ENCODE measurements at regions not wholly inside any gene's neighbourhood (a gene's known extent, or its start where the extent isn't known, plus 50 kb on each side); places are given as distances from the start of the nearest gene placed in this dataset.

DNA sequence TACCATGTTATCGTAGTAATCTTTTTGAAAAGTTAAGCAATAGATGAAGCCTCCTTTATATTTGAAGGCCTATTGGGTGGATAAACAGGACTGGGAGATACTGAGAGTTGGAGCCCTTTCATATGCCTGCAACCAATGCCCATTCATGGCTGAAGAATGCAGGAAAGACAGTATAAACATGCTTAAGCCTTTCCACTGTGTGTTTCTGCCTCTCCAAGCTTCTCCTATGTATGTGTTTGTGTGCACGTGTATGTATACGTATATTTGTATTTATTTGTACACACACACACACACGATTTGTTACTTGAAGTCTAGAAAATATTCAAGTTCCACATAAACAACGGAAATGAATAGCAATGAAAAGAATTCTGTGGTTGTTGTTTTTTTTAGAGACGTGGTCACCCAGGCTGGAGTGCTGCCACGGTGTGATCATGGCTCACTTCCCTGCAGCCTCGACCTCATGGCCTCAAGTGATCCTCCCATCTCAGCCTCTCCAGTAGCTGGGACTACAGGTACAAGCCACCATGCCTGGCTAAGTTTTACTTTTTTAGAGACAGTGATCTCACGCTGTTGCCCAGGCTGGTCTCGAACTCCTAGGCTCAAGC lies 1453.5 kb downstream of the AACS start:
- DNase-seq (ENCODE audit: low spot score), result no peak

DNA sequence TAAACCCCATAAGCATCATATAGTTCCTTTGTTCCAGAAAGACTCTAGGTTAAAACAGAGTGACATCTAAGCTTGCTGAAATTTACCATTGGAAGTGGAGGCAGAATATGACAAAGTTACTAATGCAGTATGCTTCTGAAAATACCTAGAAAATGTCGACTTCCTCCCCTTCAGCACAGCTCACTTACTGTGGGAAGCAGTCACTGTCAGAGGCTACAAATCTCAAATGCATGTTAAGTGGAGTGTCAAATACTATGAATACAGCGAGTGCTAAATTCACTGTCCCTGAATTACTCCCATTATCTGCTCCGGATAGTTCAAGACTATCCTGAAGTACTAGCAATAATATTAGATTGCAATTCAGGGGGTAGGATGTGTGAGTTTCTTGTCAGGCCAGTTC lies 1454.6 kb downstream of the AACS start:
- no peak for DNase-seq (ENCODE audit: low spot score)

GRCh38 chr12:126523891-126524290 lies 1458.7 kb downstream of the AACS start:
- DNase-seq (ENCODE audit: low spot score), result no peak

DNA sequence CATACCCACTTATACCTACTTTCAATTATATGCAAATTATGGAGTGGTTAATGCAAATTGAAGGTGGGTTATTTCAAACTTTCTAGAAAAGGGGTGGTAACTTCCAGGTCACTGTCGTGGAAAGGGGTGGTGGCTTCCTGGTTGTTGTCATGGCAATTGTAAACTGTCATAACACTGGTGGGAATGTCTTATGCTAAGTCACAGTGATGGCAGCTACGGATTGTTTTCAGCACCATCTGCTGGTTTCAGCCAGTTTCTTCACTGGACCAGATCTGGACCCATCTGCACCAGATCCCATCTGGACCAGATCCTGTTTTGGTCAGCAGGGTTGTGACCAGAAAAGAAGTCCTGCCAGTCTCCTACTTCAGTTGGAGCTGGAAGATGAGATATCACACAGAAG lies 1469.3 kb downstream of the AACS start:
- DNase-seq (ENCODE audit: low spot score), result no peak

DNA sequence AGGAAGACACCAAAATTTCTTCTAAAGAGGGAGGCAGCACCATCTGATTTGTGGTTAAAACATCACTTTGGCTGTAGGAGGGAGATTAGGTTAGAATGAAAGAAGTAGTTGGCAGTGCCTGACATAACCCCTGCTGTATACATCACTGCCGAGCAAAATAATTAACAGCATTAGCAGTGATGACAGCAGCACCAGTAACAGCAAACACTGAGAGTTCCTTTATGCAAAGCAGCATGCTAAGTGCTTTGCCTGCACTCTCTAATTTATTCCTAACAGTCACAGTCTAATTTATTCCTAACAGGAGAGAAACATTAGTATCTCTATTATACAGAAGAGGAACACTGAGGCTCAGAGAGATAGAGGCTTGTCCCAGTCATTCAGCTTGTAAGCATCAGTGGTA lies 1469.7 kb downstream of the AACS start:
- DNase-seq (ENCODE audit: low spot score), result no peak

DNA sequence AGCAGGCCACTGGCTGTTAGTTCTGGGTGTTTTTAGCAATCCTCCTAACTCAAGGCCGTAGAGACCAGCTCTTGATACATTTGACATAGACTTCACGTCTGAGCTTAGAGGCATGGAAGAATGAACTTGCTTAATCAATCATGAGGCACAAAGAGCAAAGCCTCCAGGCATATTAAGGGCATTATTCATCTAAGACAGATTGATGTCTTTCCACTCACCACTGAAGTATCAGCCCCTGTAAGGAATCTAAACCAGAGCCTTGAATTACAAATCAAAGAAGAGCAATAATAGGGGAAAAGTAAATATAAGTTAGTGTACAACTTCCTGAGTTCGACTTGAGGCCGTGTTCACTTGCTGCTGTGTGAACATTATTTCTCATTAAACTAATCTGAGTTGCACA lies 1470.7 kb downstream of the AACS start:
- DNase-seq (ENCODE audit: low spot score), result no peak

DNA sequence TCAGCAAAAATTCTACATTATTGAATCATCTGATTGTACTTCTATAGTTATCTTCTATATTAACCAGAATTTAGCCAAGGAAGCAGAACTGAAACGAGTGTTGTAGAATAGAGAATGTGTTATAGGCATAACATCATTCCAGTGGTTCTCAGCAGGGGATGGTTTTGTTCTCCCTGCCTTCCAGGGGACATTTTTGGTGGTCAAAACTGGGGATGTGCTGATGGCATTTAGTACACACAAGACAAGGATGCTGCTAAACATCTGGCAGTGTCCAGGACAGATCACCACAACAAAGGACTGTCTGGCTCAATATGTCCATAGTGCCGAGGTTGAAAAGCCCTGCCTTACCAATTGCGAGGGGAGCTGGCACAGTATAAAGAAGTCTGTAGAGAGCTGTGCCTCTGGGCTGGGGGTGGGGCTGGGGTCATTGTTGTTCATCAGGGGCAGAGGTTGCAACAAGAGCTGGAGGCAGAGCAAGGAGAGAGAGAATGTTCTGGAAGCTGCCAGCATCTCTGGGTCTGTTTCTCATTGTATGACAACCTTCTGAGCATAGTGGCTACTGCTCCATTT lies 1472.8 kb downstream of the AACS start:
- no peak for DNase-seq (ENCODE audit: low spot score)

- no peak for DNase-seq (ENCODE audit: low spot score)
Observed at GRCh38 chr12:126538888-126539287, 1473.7 kb downstream of the AACS start.

GRCh38 chr12:126545411-126545810 lies 1480.2 kb downstream of the AACS start:
- no peak for DNase-seq (ENCODE audit: low spot score)

DNA sequence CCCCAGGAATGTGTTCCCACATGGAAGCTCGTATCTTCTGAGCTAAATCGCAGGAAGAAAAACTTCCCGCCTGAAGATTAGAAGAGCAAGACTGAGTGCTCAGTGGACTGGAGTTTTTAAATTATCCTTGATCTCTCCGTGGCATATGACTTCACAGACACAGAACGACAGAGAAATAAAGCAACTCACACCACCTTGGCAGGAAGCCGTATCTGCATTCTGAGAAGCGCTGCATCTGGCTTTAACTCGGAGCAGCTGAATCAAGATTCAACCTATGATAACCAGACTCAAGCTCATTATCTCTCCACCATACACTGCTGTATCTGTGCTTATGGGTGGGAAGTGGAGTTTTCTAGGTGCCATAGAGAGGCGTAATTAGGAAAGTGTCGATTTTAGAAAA lies 1482.7 kb downstream of the AACS start:
- DNase-seq (ENCODE audit: low spot score), result no peak

- DNase-seq (ENCODE audit: low spot score), result no peak
Observed at GRCh38 chr12:126551869-126552268, 1486.6 kb downstream of the AACS start.

DNA sequence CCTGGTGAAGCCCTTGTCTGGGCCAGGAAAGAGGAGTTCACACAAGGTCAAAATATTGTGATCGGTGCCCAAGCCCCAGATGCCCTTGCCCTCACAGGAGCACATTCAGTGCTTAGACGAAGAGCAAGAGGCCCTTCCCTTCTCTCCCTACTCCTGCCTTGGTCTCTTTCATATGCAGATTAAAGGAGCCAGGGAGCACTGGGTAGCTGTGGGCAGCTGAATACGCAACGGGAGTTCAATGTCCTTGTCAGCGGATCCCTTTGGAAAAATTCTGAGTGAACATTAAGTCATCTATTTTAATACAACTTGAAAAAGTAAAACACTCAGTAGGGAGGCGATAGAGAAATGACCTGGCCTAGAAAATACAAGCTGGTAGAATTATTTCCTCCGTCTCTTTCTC lies 1489.4 kb downstream of the AACS start:
- no peak for DNase-seq (ENCODE audit: low spot score)

- DNase-seq (ENCODE audit: low spot score), result no peak
Observed at GRCh38 chr12:126557659-126558058, 1492.4 kb downstream of the AACS start.

DNA sequence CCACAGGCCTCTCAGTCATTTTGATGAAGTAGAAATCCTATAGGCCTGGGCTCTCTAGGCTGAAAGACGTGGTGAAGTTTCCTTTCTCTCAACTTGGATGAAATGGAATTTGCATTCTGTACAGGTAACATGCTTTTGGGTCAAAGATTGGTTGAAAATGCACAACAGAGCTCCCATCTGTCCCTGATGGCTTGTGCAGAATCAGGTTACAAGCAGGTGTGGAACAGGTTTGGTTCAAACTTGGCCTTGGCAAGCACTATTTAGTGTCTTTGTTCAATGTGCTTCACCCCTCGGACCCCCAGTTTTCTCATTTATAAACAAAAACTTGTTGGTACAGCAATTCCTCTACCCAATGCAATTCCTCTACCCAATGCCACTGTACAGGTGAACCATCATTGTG lies 1493.0 kb downstream of the AACS start:
- DNase-seq (ENCODE audit: low spot score), result no peak

GRCh38 chr12:126558810-126559209 lies 1493.6 kb downstream of the AACS start:
- no peak for DNase-seq (ENCODE audit: low spot score)

- no peak for DNase-seq (ENCODE audit: low spot score)
Observed at GRCh38 chr12:126567016-126567415, 1501.8 kb downstream of the AACS start.

- no peak for DNase-seq (ENCODE audit: low spot score)
Observed at GRCh38 chr12:126569706-126570105, 1504.5 kb downstream of the AACS start.

DNA sequence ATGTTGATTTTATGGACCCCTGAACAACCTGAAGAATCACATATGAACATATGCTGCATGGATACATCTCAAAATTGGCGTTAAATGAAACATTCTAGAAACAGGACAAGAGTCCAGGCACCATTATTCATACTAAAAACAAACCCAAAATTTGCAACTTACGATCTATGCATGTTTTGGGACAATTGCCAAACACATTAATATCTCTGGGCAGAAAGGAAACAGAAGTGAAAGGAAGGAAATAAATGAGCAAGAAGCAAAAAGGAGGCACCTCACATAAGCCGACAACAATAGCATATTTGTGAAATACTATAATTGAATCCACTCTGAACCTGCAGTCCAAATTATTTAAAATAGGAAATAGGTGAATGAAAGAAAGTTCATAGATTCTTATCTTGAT lies 1505.3 kb downstream of the AACS start:
- DNase-seq (ENCODE audit: low spot score), result no peak

DNA sequence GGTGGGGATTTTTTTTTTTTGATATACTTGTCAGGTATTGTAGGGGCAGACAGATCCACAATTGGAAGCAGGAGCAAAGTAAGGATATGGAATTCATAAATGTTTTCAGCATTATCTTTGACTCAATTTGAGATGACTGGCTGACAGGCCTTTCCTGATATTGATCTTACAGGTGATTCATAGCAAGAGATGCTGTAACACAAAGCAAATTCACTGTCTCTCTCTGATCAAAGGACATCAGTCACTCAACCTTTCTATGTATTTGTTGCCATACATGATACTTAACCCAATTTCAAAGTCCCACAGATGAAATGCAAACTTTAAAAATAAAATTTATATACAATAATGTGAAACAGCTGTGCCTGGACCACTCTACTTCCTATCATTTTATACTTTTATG lies 1506.9 kb downstream of the AACS start:
- no peak for DNase-seq (ENCODE audit: low spot score)

DNA sequence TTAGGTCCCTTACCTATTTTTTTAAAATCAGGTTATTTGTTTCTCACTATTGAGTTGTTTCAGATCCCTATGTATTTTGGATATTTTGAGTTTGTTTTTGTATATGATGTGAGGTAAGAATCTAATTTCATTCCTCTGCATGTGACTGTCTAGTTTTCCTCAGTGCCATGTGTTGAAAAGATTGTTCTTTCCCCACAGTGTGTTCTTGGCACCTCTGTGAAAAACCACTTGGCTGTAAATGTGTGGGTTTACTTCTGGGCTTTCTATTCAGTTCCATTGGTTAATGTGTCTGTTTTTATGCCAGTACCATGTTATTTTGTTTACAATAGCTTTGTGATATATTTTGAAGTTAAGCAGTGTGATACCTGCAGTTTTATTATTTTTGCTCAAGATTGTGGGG lies 1516.4 kb downstream of the AACS start:
- no peak for DNase-seq (ENCODE audit: low spot score)

DNA sequence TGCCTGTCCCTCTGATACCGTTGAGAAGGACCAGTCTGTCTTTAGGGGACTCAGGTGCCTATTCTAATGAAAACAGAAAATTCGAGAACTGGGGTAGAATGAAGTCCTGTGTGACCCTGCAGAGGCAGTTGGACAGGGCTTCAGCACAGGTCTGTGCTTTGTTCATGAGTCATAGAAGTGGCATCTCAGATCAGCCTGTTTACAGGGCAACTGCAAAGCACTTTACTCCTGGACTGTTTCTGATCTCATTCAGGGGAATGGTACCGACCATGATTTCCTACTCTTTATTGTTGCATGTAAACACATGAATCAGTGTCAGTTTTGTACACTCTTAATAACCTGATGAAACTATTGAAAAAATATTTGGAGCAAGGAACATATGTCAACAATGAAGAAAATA lies 1517.0 kb downstream of the AACS start:
- no peak for DNase-seq (ENCODE audit: low spot score)

DNA sequence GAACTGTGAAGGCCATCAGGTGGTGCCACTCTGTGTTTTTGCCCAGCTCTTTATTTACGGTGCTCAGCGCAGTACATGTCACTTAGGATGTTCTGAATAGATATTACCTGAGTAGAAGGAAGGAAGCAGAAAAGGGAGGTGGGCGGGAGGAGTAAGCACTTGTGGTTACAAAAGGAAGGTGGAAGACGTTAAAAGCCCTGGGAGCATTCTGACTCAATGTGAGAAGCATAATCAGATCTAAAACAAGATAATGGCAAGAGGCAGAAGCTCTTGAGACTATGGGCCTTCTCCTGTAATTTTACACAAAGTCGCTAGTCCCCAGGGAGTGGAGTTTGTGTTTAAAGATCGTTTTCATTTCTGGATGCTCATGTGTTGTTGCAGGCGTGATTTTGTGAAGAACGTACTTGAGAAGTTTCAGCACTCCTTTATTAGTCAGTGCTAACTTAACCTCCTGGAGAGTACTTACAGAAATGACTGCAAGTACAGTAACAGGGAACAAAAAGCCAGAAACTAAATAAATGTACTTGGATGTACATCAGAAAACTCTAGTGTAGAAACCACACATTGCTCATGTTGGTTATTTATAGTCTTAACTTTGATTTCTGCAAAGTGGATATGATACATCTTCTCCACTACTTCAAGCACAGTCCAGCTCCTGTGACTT lies 1523.5 kb downstream of the AACS start:
- DNase-seq (ENCODE audit: low spot score), result no peak

GRCh38 chr12:126591533-126591932 lies 1526.3 kb downstream of the AACS start:
- DNase-seq (ENCODE audit: low spot score), result no peak

Measured in hematopoietic multipotent progenitor cell treated with erythropoietin and hydrocortisone succinate and interleukin-3 and kit ligand, for 17 days (in vitro differentiated cells).